Fibroblast of peridontal ligament (primary cell): ENCODE measurements at regions not wholly inside any gene's neighbourhood (a gene's known extent, or its start where the extent isn't known, plus 50 kb on each side); places are given as distances from the start of the nearest gene placed in this dataset.
A peak's percentile ranks its signal among the peaks of the same experiment; 100 is the strongest.

Source experiments
- DNase-seq: peaks from one replicate; pipeline ENCODE4 v3.0.0-alpha.2; 2010; ENCODE audit errors: extremely low read depth

DNA sequence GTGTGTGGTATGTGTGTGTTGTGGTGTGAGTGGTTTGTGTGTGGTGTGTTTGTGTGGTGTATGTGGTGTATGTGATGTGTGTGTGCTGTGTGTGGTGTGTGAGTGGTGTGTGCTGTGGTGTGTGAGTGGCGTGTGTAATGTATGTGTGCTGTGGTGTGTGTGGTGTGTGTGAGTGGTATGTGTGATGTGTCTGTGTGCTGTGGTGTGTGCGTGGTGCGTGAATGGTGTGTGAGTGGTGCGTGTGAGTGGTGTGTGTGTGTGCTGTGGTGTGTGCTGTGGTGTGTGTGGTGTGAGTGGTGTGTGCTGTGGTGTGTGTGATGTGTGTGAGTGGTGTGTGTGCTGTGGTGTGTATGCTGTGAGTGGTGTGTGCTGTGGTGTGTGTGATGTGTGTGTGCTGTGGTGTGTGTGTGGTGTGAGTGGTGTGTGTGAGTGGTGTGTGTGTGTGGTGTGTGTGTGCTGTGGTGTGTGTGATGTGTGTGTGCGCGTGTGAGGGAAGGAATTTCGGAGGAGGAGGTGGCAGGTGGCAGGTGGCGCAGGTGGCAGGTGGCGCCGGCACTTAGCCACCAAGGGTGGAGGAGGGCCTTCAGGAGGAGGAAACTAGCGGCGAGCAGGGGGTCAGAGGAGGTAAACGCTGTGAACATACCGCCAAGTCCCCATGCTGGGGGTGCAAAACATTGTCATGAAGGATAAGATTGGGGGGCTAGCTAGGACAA lies 191.8 kb downstream of the MELK start:
- no peak for DNase-seq

DNA sequence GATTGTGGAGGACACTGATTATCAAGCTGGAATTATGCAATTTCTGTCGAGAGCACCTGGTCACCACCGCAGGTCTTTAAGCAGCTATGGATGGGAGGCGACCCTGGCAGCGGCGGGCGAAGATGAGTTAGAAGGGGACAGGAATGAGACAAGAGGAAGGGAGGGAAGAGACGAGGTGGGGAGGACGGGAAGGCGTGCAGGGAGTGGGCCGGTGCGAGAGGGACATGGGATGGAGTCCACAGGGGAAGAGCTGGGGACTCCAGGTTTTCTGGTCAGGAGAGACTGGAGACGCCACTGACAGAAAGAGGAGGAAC lies 192.3 kb downstream of the MELK start:
- DNase-seq, result no peak

DNA sequence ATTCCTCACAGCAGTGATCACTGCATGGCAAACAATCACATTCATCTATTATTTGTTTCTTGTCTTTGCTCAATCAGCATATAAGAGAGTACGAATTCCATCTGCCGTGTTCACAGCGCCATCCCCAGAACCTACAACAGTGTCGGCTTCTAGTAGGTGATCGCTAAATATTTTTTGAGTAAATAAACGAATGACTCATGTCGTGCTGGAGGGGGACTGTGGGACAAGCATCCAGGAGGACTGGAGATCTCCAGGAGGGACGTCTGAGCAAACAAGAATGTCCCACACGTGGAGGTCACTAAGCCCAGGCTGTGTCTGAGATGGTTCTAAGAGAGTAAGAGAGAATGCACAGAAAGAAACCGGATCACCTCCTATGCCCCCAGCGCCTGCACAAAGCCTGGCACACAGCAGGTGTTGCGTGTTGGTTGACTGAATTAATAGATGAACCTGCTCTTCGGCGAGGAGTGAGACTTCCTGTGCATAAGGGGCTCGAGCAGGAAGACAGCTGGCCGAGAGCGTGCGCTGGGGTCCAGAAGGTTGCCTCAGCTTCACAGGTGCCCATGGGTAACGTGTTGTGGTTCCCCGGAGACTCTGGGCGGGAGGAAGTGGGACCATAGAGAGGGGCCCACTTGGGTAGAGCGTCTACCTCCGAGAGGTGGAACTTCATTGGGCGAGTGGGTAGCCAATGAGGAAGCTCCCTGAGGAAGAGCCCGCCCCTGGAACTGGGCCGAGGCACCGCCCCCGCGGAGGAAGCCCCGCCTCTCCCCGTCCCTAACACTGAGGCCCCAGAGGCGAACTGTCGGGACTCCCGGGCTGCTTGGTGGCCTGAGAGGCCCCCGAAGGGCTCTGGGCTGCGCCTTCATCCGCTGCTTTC lies 193.0 kb downstream of the MELK start:
- no peak for DNase-seq

DNA sequence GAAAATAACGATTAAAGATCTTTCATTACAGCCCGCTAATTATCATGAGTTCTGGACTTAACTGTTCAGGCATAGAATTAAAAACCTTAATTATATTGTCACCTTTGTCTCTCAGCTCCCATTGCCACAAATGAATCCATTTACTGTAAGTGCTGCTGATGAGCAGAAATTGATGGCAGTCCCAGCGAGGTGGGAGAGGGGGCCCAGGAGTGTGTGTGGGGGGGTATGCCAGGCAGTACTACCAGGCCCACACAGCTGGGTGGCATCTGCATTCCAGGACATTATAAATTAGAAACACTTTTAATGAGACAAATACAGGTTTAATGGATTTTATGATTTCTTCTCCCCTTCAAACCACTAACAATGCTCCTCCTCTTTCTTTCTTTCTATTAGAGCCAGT lies 196.0 kb downstream of the MELK start:
- DNase-seq, result no peak

DNA sequence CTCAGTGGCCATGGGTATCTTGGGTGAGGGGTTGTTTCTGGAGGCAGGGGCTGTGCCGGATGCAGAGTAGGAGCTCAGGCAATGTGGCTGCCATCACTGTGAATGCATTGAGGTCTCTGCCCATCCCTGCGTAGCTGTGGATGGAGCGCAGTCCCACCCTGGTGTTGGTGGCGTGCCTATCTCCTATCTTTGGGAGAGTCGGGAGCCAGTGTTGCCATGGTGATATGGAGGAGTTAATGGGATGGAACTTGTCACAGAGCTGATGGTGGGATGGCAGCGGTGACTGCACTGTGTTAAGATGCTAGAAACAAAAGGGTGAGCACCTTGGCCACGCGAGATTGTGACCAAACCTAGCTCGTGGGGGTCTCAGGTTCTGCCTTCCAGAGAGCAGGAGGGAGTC lies 197.3 kb downstream of the MELK start:
- DNase-seq, result no peak

DNA sequence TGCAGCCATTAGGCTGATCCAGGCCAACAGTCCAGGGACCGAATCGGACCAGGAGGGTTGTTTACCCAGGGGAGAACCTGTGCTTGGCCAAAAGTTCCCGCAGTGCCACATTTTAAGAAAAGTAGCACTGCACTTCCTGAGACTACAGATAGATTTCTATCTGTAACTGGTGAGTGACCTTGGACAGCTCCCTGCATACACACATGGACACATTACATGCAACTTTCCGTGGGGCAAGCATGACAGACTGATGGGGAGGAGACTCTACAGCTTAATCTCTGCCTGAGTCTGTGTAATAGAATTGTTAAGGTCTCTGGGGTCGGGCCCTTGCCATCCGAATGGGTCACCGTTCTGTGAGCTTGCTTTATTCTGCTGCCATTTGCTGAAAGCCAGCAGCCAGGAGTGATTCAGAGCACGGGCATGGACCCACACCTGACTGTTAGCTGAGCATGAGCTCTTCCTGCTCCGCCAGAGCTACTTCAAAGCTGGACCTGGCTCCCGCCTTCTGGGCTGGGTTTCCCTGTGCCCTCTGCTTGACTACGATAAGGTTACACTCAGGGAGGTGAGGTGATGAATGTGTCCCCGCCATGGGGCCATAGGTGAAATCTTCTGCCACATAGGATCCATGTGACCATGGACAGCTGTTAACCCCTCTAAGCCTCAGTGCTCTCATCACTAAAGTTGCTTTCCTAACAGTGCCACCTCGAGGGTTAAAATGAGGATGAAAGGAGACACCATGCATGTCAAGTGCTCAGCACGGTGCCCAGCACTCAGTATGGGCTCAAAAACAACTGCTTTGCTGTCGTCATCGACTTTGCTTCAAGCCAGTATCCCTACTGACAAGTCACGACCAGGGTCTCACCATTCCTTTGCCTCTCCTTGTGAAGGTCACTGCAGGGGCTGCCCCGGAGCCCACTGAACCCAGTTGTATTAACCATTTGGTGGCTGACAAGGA lies 200.0 kb downstream of the MELK start:
- DNase-seq, result peak; percentile 30

DNA sequence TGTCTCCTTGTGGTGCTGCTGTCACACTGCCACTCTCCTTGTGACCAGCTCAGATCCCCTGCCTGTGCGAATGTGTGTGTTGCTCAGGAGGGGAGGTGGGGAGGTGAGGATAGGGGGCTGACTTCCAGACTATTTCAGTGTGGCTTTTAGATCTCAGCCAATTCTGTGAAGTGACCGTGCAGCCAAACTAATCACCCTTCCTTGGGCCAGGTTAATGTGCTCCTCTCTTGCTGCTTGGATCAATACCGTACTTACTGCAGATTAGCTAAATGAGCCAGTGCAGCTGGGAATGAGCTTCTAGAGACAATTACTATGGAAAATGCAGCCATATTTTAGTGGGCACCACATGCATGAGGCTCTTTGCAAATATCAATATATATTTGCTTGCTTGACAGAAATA lies 206.0 kb downstream of the MELK start:
- no peak for DNase-seq

DNA sequence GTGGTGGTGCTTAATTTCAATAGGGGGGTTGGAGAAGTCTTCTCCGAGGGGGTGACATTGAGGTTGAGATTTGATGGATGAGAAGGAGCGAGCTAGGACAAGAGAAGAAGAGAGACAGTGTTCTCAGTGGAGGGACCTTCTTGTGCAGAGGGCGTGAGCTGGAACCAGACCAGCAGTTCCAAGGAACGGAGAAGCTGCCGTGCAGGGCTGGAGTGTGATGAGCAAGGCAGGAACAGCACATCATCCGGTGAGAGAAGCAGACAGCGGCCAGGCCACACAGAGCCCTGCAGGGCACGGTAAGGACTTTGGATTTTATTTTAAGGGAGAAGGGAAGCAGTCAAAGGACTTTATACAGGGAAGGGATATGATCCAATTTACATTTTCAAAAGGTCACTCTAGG lies 206.9 kb downstream of the MELK start:
- no peak for DNase-seq

DNA sequence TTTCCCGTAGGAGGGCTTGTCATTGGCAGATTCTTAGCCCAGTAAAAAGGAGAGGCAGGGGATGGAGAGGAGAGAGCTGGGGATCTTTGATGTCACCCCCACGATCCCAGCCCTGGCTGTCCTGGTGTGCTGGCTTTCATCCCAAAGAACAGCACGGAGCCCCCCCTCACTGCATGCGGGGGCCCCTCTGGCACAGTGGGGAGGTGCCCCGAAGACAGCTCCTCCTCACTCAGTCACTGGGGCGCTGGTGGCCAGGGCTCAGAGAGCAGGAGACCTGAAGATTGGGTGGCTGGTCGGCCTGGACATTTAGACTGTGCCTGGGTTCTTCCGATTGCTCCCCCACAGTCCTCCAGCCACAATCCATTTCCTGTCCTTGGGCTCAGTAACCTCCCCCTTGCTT lies 207.5 kb downstream of the MELK start:
- no peak for DNase-seq

DNA sequence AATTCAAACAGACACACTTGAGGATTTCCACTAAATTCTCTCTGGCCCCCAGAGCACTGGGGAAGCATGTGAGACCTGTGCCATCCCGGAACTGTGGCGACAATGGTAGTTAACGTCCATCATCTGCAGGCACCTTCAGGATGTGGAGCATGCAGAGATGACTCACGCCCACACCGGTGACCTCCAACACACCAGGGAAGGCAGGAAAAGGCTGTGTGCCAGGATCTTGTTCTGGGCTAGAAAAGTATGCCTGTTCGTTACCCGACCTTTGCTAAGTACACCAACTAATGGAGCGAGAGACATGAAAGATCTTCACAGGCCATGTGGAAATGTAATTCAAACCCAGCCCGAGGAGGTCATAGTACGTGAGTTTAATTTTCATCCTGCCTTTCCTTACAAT lies 208.8 kb downstream of the MELK start:
- DNase-seq, result no peak
